Trophoblast cell (in vitro differentiated cells and primary cell): ENCODE measurements at regions not wholly inside any gene's neighbourhood (a gene's known extent, or its start where the extent isn't known, plus 50 kb on each side); places are given as distances from the start of the nearest gene placed in this dataset.
"Not testable (repeated sequence)": the region's sequence is repeated elsewhere in the genome, so short reads cannot be mapped to it uniquely, and the experiment has no call there.

ENCODE experiments used
- DNase-seq, 2 donors: peaks; one replicate each; pipeline ENCODE4 v3.0.0-alpha.2; 2016
- H2AFZ ChIP-seq: 2 replicates; pipeline ENCODE4 v1.6.1; 2013; ENCODE audit warnings: low read length, moderate library complexity, mild to moderate bottlenecking; ENCODE audit not compliant: insufficient read depth, poor library complexity
- H2AK5ac ChIP-seq: 2 replicates; pipeline ENCODE4 v1.6.1; 2013; ENCODE audit warnings: mild to moderate bottlenecking, low read length
- H2BK120ac ChIP-seq: 2 replicates; pipeline ENCODE4 v1.6.1; 2013; ENCODE audit warnings: low read length, mild to moderate bottlenecking, moderate library complexity; ENCODE audit not compliant: insufficient read depth, poor library complexity
- H2BK12ac ChIP-seq: 2 replicates; pipeline ENCODE4 v1.6.1; 2013; ENCODE audit warnings: mild to moderate bottlenecking, low read length, moderate library complexity
- H2BK5ac ChIP-seq: 2 replicates; pipeline ENCODE4 v1.6.1; 2013; ENCODE audit warnings: low read length, low read depth, moderate library complexity, mild to moderate bottlenecking; ENCODE audit not compliant: poor library complexity
- H3K14ac ChIP-seq: 2 replicates; pipeline ENCODE4 v1.6.1; 2013; ENCODE audit warnings: mild to moderate bottlenecking, low read length
- H3K18ac ChIP-seq: 2 replicates; pipeline ENCODE4 v1.6.1; 2013; ENCODE audit warnings: mild to moderate bottlenecking, low read length
- H3K23ac ChIP-seq: 2 replicates; pipeline ENCODE4 v1.6.1; 2013; ENCODE audit warnings: low read length
- H3K27ac ChIP-seq: 2 replicates; pipeline ENCODE4 v1.5.1; 2013; ENCODE audit warnings: low read depth, mild to moderate bottlenecking, inconsistent platforms, low read length, moderate library complexity
- H3K27me3 ChIP-seq: 2 replicates; pipeline ENCODE4 v1.6.1; 2013; ENCODE audit warnings: inconsistent platforms, mild to moderate bottlenecking, low read length, moderate library complexity; ENCODE audit not compliant: insufficient read depth
- H3K36me3 ChIP-seq, 2 experiments: 1 replicate in 1 of 2; 2 replicates in 1 of 2; pipeline ENCODE4 v1.6.1; 2013; ENCODE audit warnings: low read length in 2 of 2, mild to moderate bottlenecking in 2 of 2, moderate library complexity in 1 of 2; ENCODE audit not compliant: insufficient read depth in 2 of 2, control insufficient read depth in 1 of 2
- H3K4ac ChIP-seq: 2 replicates; pipeline ENCODE4 v1.6.1; 2013; ENCODE audit warnings: low read depth, mild to moderate bottlenecking, low read length, moderate library complexity
- H3K4me1 ChIP-seq, 2 experiments: 1 replicate in 1 of 2; 2 replicates in 1 of 2; pipeline ENCODE4 v1.6.1; 2013; ENCODE audit warnings: low read length in 2 of 2, mild to moderate bottlenecking in 2 of 2, moderate library complexity in 1 of 2; ENCODE audit not compliant: insufficient read depth in 2 of 2, control insufficient read depth in 1 of 2
- H3K4me2 ChIP-seq: 2 replicates; pipeline ENCODE4 v1.6.1; 2013; ENCODE audit warnings: inconsistent platforms, mild to moderate bottlenecking, low read length, moderate library complexity
- H3K4me3 ChIP-seq: 2 replicates; pipeline ENCODE4 v1.5.1; 2013; ENCODE audit warnings: mild to moderate bottlenecking, low read depth, low read length, inconsistent platforms
- H3K79me1 ChIP-seq: one replicate; pipeline ENCODE4 v1.6.1; 2013; ENCODE audit warnings: low read length
- H3K79me2 ChIP-seq: 2 replicates; pipeline ENCODE4 v1.6.1; 2013; ENCODE audit warnings: low read length, mild to moderate bottlenecking; ENCODE audit not compliant: control insufficient read depth, insufficient read depth, poor library complexity
- H3K9ac ChIP-seq: 2 replicates; pipeline ENCODE4 v1.6.1; 2013; ENCODE audit warnings: mild to moderate bottlenecking, low read length
- H3K9me3 ChIP-seq: 2 replicates; pipeline ENCODE4 v1.6.1; 2013; ENCODE audit warnings: low read depth, mild to moderate bottlenecking, control low read depth, inconsistent platforms, low read length; ENCODE audit not compliant: insufficient read depth
- H4K12ac ChIP-seq: 2 replicates; pipeline ENCODE4 v1.6.1; 2013; ENCODE audit warnings: low read depth, mild to moderate bottlenecking, low read length, moderate library complexity
- H4K8ac ChIP-seq: 2 replicates; pipeline ENCODE4 v1.6.1; 2013; ENCODE audit warnings: low read depth, mild to moderate bottlenecking, low read length, moderate library complexity
- H4K91ac ChIP-seq: one replicate; pipeline ENCODE4 v1.6.1; 2013; ENCODE audit warnings: low read depth, mild to moderate bottlenecking, low read length, moderate library complexity
- WGBS: extraction: QIAGEN DNeasy Blood & Tissue Kit; methylation state at CpG from one replicate; pipeline ENCODE4 v1.1.7; 2013; ENCODE audit warnings: missing lambda C conversion rate; ENCODE audit not compliant: insufficient read length, insufficient coverage; ENCODE audit errors: extremely low coverage; 5-methylcytosine and 5-hydroxymethylcytosine counted together

- Histone ChIP-seq H3K23ac (no peak overlapping the region), H4K91ac (no peak overlapping the region), H3K27me3 (no peaks in the 10 kb centered on the region), H3K4me1 (no peaks in the 10 kb centered on the region), H3K4me2 (no peak overlapping the region), H2BK120ac (no peak overlapping the region), H3K36me3 (no peaks in the 10 kb centered on the region), H3K79me2 (no peaks in the 10 kb centered on the region), H3K4me3 (no peak overlapping the region), H2AFZ (no peak overlapping the region), H3K14ac (no peak overlapping the region), H2AK5ac (no peak overlapping the region), H3K79me1 (no peaks in the 10 kb centered on the region), H4K8ac (no peak overlapping the region), H3K27ac (no peak overlapping the region), H3K18ac (no peak overlapping the region), H3K9ac (no peak overlapping the region), H2BK12ac (no peak overlapping the region), H3K9me3 (no peaks in the 10 kb centered on the region), H4K12ac (no peak overlapping the region), H3K4ac (no peak overlapping the region), H2BK5ac (no peak overlapping the region)
- no peak for DNase-seq
- WGBS = no CpG with 5 or more reads among the region's 5 CpGs
These were observed 85.4 kb upstream of the SMARCA2 start for GRCh38 chr9:1929722-1930244.

GRCh38 chr9:1930245-1930736 is 84.9 kb upstream of the SMARCA2 start:
- H3K9me3 ChIP-seq, H2AK5ac ChIP-seq, H3K27me3 ChIP-seq, H3K4me2 ChIP-seq, H3K79me2 ChIP-seq, H3K9ac ChIP-seq, H3K23ac ChIP-seq, H3K4me1 ChIP-seq, H3K36me3 ChIP-seq, DNase-seq, H2BK120ac ChIP-seq, H2AFZ ChIP-seq, H2BK12ac ChIP-seq, H3K14ac ChIP-seq, H4K91ac ChIP-seq, H4K12ac ChIP-seq, H3K4ac ChIP-seq, H3K27ac ChIP-seq, H3K4me3 ChIP-seq, H3K79me1 ChIP-seq, H2BK5ac ChIP-seq, H3K18ac ChIP-seq, H4K8ac ChIP-seq: not testable (repeated sequence)
- no CpG with 5 or more reads among the region's 9 CpGs for WGBS

GRCh38 chr9:1938135-1938534 is 77.0 kb upstream of the SMARCA2 start:
- H3K23ac ChIP-seq = no peak overlapping the region
- no peak overlapping the region for H3K27ac ChIP-seq
- no peak overlapping the region for H2BK5ac ChIP-seq
- no peaks in the 10 kb centered on the region for H3K79me2 ChIP-seq
- H3K79me1 ChIP-seq = no peaks in the 10 kb centered on the region
- no peak overlapping the region for H4K8ac ChIP-seq
- H3K9ac ChIP-seq = no peak overlapping the region
- WGBS = no CpG with 5 or more reads among the region's 1 CpG
- no peak overlapping the region for H2BK120ac ChIP-seq
- H3K9me3 ChIP-seq = no peaks in the 10 kb centered on the region
- H3K36me3 ChIP-seq = no peaks in the 10 kb centered on the region
- H3K14ac ChIP-seq = no peak overlapping the region
- H3K4me2 ChIP-seq = no peak overlapping the region
- no peak overlapping the region for H4K12ac ChIP-seq
- no peak overlapping the region for H3K4ac ChIP-seq
- no peak overlapping the region for H3K4me3 ChIP-seq
- H2BK12ac ChIP-seq = no peak overlapping the region
- no peak overlapping the region for H3K18ac ChIP-seq
- no peak for DNase-seq
- H2AK5ac ChIP-seq = no peak overlapping the region
- no peak overlapping the region for H4K91ac ChIP-seq
- no peaks in the 10 kb centered on the region for H3K27me3 ChIP-seq
- H3K4me1 ChIP-seq = no peaks in the 10 kb centered on the region
- H2AFZ ChIP-seq = no peak overlapping the region

- Histone ChIP-seq H3K36me3 (no peaks in the 10 kb centered on the region), H3K4me2 (no peak overlapping the region), H3K9ac (no peak overlapping the region), H4K91ac (no peak overlapping the region), H4K8ac (no peak overlapping the region), H2AK5ac (no peak overlapping the region), H2BK5ac (no peak overlapping the region), H3K79me2 (no peaks in the 10 kb centered on the region), H3K27ac (no peak overlapping the region), H3K4me1 (no peaks in the 10 kb centered on the region), H2BK120ac (no peak overlapping the region), H3K4ac (no peak overlapping the region), H2AFZ (no peak overlapping the region), H3K9me3 (no peaks in the 10 kb centered on the region), H3K23ac (no peak overlapping the region), H3K14ac (no peak overlapping the region), H3K4me3 (no peak overlapping the region), H4K12ac (no peak overlapping the region), H2BK12ac (no peak overlapping the region), H3K18ac (no peak overlapping the region), H3K79me1 (no peaks in the 10 kb centered on the region), H3K27me3 (no peaks in the 10 kb centered on the region)
- no CpG with 5 or more reads among the region's 2 CpGs for WGBS
- DNase-seq = no peak
These were observed 76.4 kb upstream of the SMARCA2 start for GRCh38 chr9:1938675-1939170.
